Heart right ventricle (tissue), 16 donors: ENCODE measurements at regions not wholly inside any gene's neighbourhood (a gene's known extent, or its start where the extent isn't known, plus 50 kb on each side); places are given as distances from the start of the nearest gene placed in this dataset.

Experiments
- ATAC-seq, 8 donors: fragments of 200-7000 bp; cut with Tn5 transposase; one replicate each; pipeline ENCODE4 v1.9.1; 2020; ENCODE audit warnings: mild to moderate bottlenecking in 8 of 8, moderate library complexity in 8 of 8, moderate number of reproducible peaks in 1 of 8
- DNase-seq, 2 donors: peaks; one replicate each; pipeline ENCODE4 v3.0.0-alpha.2; 2020
- H3K27ac ChIP-seq, 10 donors: fragments of 200-600 bp; sonication (generic) in 2 of 10; one replicate each; pipeline versions ENCODE4 v1.5.0 to v1.8.0; 2020 to 2022; ENCODE audit warnings: mild to moderate bottlenecking in 3 of 10
- H3K27me3 ChIP-seq, 7 donors: fragments of 200-600 bp; one replicate each; pipeline ENCODE4 v1.8.0; 2021 to 2022; ENCODE audit warnings: mild to moderate bottlenecking in 2 of 7
- H3K36me3 ChIP-seq, 9 donors: fragments of 200-600 bp; sonication (generic) in 1 of 9; one replicate each; pipeline versions ENCODE4 v1.5.0 to v1.8.0; 2020 to 2022; ENCODE audit warnings: mild to moderate bottlenecking in 2 of 9
- H3K4me1 ChIP-seq, 9 donors: fragments of 200-600 bp; sonication (generic) in 1 of 9; one replicate each; pipeline versions ENCODE4 v1.5.0 to v1.8.0; 2020 to 2022; ENCODE audit warnings: mild to moderate bottlenecking in 4 of 9
- H3K4me3 ChIP-seq, 10 donors: fragments of 200-600 bp; sonication (generic) in 2 of 10; one replicate each; pipeline versions ENCODE4 v1.5.0 to v1.8.0; 2020 to 2022; ENCODE audit warnings: mild to moderate bottlenecking in 7 of 10, moderate library complexity in 2 of 10
- H3K9me3 ChIP-seq, 11 donors: fragments of 200-600 bp in 10 of 11; sonication (generic) in 2 of 11; one replicate each; pipeline versions ENCODE4 v1.5.0 to v1.8.0; 2013 to 2022; ENCODE audit warnings: mild to moderate bottlenecking in 2 of 11, control low read depth in 1 of 11, moderate library complexity in 1 of 11
- CTCF ChIP-seq, 9 donors: fragments of 200-600 bp; sonication (generic) in 2 of 9; IDR thresholded peaks; one replicate each; pipeline versions ENCODE4 v1.5.0 to v1.8.0; 2021 to 2022; ENCODE audit warnings: antibody characterized with exemption in 9 of 9, mild to moderate bottlenecking in 5 of 9, moderate library complexity in 1 of 9
- WGBS, 2 donors: extraction: QIAGEN DNeasy Blood & Tissue Kit; methylation state at CpG; one replicate each; pipeline ENCODE4 v1.1.7; 2013; ENCODE audit warnings: inconsistent platforms in 1 of 2; 5-methylcytosine and 5-hydroxymethylcytosine counted together
- intact Hi-C, 10 donors: fragments of 100-400 bp; cut with DNase I; formaldehyde crosslinking; loops; one replicate each; pipeline versions ENCODE4 v1.11.1 to v1.14.2; 2022
- donor health status: Arrhythmogenic right ventricular cardiomyopathy.
- donor health status: ischemic (EF 13 %, LVEDD 7.1; RV severe dilation, severe dysfunction).
- donor health status: healthy with polysubstance abuse.
- donor health status: DM: no; HTN: yes; CAD: no.
- donor health status: DM: no; HTN: no; CAD: no.
- donor health status: ischemic (EF 25% LVEDD 6.9; RV normal size, moderate dysfunction).
- donor health status: ischemic (EF 25% LVEDD 5.7; RV mildly dilated, moderate dysfunction).
- donor health status: healthy.
- donor health status: DM: yes; HTN: yes; CAD: no.
- donor health status: Ischemic cardiomyopathy.
- donor health status: ischemic (EF 35%, LVEDD 5.7; RV mildly dilated, moderate dysfunction).
- donor health status: nonischemic (EF 11% LVEDD 7.7; RV severe dilation, severe dysfunction).
- donor health status: DM: yes; HTN: yes; CAD: no.
- donor health status: PGD.
- donor health status: ischemic (EF 29% LVEDD 5.4; RV normal size, mild dysfunction).
- donor health status: nonischemic (EF 23%, LVEDD 6.1; RV moderate dilation, normal function).

GRCh38 chr12:91706466-91706865 lies 439.2 kb downstream of the BTG1 start:
- H3K4me3 ChIP-seq, result no peak overlapping the region
- no peaks in the 10 kb centered on the region for H3K36me3 ChIP-seq
- ATAC-seq, result no peak
- 75 to 85% methylated on average over 1 of the region's 1 CpG for WGBS, 2 donors
- peaks cover 0 to 4% (median 0%) of the 10 kb centered on the region in 11 donors for H3K9me3 ChIP-seq
- no peaks in the 10 kb centered on the region for H3K27me3 ChIP-seq
- intact Hi-C loops, result no loop called here
- peaks cover 0 to 8% (median 0%) of the 10 kb centered on the region in 9 donors for H3K4me1 ChIP-seq
- no peak for TF ChIP-seq CTCF (IDR thresholded peaks at IDR 0.05)
- H3K27ac ChIP-seq, result no peak overlapping the region
- DNase-seq, result no peak

- Histone ChIP-seq H3K4me1 (peaks cover 0 to 8% (median 0%) of the 10 kb centered on the region in 9 donors), H3K9me3 (peaks cover 0 to 2% (median 0%) of the 10 kb centered on the region in 11 donors), H3K27me3 (no peaks in the 10 kb centered on the region), H3K36me3 (no peaks in the 10 kb centered on the region), H3K27ac (no peak overlapping the region), H3K4me3 (no peak overlapping the region)
- DNase-seq, result peak in 1 of 2 donors; percentile 4
- 61 to 65% methylated on average over 2 of the region's 2 CpGs for WGBS, 2 donors
- intact Hi-C loops, result no loop called here
- no peak for ATAC-seq
- TF ChIP-seq CTCF (IDR thresholded peaks at IDR 0.05), result no peak
Measured at GRCh38 chr12:91704446-91704845, 441.2 kb downstream of the BTG1 start.

GRCh38 chr12:91703491-91704283 lies 442.0 kb downstream of the BTG1 start:
- 53 to 54% methylated on average over 2 of the region's 2 CpGs for WGBS, 2 donors
- no peak for TF ChIP-seq CTCF (IDR thresholded peaks at IDR 0.05)
- Histone ChIP-seq H3K9me3 (peaks cover 0 to under 1% (median 0%) of the 10 kb centered on the region in 11 donors), H3K4me3 (no peak overlapping the region), H3K27me3 (no peaks in the 10 kb centered on the region), H3K27ac (no peak overlapping the region), H3K4me1 (peaks cover 0 to 8% (median 0%) of the 10 kb centered on the region in 9 donors), H3K36me3 (no peaks in the 10 kb centered on the region)
- ATAC-seq (no peak), DNase-seq (no peak)
- intact Hi-C loops, result no loop called here

- ATAC-seq (no peak), DNase-seq (no peak)
- Histone ChIP-seq H3K4me1 (peaks cover 0 to 8% (median 0%) of the 10 kb centered on the region in 9 donors), H3K27ac (no peak overlapping the region), H3K4me3 (no peak overlapping the region), H3K27me3 (no peaks in the 10 kb centered on the region), H3K36me3 (no peaks in the 10 kb centered on the region), H3K9me3 (peaks cover 0 to 4% (median 0%) of the 10 kb centered on the region in 11 donors)
- TF ChIP-seq CTCF (IDR thresholded peaks at IDR 0.05), result no peak
- 80 to 83% methylated on average over 3 of the region's 3 CpGs for WGBS, 2 donors
- intact Hi-C loops, result no loop called here
Measured at GRCh38 chr12:91702843-91703425, 442.7 kb downstream of the BTG1 start.
